HK-2 (cell line): ENCODE measurements at regions not wholly inside any gene's neighbourhood (a gene's known extent, or its start where the extent isn't known, plus 50 kb on each side); places are given as distances from the start of the nearest gene placed in this dataset.

Experiments
- DNase-seq: peaks from one replicate; pipeline ENCODE4 v3.0.0-alpha.2; 2018; ENCODE audit not compliant: unreplicated experiment

GRCh38 chr2:38509947-38510326, 92.8 kb downstream of the HNRNPLL start:
- DNase-seq: no peak

GRCh38 chr2:38509314-38509946, 93.3 kb downstream of the HNRNPLL start:
- DNase-seq: no peak

- DNase-seq: peak; percentile 69
Observed at GRCh38 chr2:38508311-38509039, 94.3 kb downstream of the HNRNPLL start.

GRCh38 chr2:38507712-38508111, 95.0 kb downstream of the HNRNPLL start:
- no peak for DNase-seq

- peak; percentile 14 for DNase-seq
Observed at GRCh38 chr2:38505779-38506178, 96.9 kb downstream of the HNRNPLL start.

GRCh38 chr2:38504169-38504568, 98.6 kb downstream of the HNRNPLL start:
- no peak for DNase-seq

- no peak for DNase-seq
Observed at GRCh38 chr2:38502107-38502506, 100.6 kb downstream of the HNRNPLL start.

GRCh38 chr2:38500283-38500634, 102.5 kb downstream of the HNRNPLL start:
- no peak for DNase-seq

GRCh38 chr2:38499548-38500282, 103.0 kb downstream of the HNRNPLL start:
- DNase-seq: no peak

- DNase-seq: no peak
Observed at GRCh38 chr2:38498045-38498481, 104.7 kb downstream of the HNRNPLL start.

- no peak for DNase-seq
Observed at GRCh38 chr2:38497670-38498037, 105.1 kb downstream of the HNRNPLL start.

- DNase-seq: no peak
Observed at GRCh38 chr2:38496927-38497669, 105.6 kb downstream of the HNRNPLL start.

GRCh38 chr2:38495880-38496279, 106.8 kb downstream of the HNRNPLL start:
- DNase-seq: no peak

- DNase-seq: no peak
Observed at GRCh38 chr2:38494394-38494793, 108.3 kb downstream of the HNRNPLL start.

- no peak for DNase-seq
Observed at GRCh38 chr2:38492042-38492615, 110.6 kb downstream of the HNRNPLL start.

- DNase-seq: no peak
Observed at GRCh38 chr2:38491436-38491835, 111.3 kb downstream of the HNRNPLL start.

- no peak for DNase-seq
Observed at GRCh38 chr2:38489846-38490245, 112.8 kb upstream of the ATL2 start.

- no peak for DNase-seq
Observed at GRCh38 chr2:38487852-38488251, 110.8 kb upstream of the ATL2 start.

GRCh38 chr2:38486213-38487026, 109.3 kb upstream of the ATL2 start:
- no peak for DNase-seq

- DNase-seq: no peak
Observed at GRCh38 chr2:38485734-38486133, 108.7 kb upstream of the ATL2 start.

- DNase-seq: no peak
Observed at GRCh38 chr2:38484957-38485356, 107.9 kb upstream of the ATL2 start.
